ENCODE measurements at regions not wholly inside any gene's neighbourhood (a gene's known extent, or its start where the extent isn't known, plus 50 kb on each side); places are given as distances from the start of the nearest gene placed in this dataset.

DNA sequence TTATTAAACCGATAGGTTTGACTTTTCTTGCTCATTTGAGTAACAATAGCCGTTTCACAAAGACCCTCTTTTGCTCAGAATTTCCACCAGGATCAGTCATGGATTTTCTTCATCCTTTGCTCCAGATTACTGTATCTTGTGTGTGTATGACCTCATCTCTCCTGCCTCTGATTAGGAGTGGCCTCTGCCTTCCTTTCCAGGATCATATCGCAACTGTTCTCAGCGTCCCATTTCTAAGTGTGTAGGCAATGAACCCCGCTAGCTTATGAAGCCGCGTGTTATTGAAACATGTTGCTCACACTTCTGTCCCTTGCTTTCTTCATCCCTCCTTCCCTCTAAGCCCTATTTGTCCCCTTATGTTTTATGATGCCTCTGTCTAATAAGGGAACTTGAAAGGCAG is 169.8 kb upstream of the RPS23 start (continued):
- TF ChIP-seq, protein P1, sequence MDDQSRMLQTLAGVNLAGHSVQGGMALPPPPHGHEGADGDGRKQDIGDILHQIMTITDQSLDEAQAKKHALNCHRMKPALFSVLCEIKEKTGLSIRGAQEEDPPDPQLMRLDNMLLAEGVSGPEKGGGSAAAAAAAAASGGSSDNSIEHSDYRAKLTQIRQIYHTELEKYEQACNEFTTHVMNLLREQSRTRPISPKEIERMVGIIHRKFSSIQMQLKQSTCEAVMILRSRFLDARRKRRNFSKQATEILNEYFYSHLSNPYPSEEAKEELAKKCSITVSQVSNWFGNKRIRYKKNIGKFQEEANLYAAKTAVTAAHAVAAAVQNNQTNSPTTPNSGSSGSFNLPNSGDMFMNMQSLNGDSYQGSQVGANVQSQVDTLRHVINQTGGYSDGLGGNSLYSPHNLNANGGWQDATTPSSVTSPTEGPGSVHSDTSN (IDR thresholded peaks at IDR 0.05; ENCODE audit: insufficient replicate concordance, low read depth, low read length), result no peak
- TF ChIP-seq CREM (IDR thresholded peaks at IDR 0.05; ENCODE audit: low read depth), result no peak

DNA sequence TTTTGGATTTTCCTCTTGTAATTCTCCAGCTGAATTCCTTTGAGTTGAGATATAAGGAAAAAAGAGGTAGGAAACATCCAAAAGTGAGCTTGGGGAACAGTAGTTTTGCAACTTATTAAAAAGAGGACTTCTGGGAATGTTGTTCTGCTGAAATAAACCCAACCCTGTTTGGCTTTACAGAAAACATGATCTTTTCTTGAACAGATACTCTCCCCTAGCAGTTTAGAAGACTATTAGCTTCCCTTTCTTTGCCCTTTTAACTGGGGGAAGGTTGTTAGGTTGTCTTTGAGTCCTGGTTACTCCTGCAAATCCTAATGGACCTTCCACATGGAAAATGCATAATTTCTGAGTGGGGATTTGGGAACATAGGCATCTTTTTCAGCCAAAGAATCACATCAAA is 168.7 kb upstream of the RPS23 start:
- Histone ChIP-seq H3K79me2 (ENCODE audit: control insufficient read depth, insufficient read depth, low read length) (no peaks in the 10 kb centered on the region), H3K4me3 (no peak overlapping the region), H3K9me3 (replicated peaks; ENCODE audit: control insufficient read depth, insufficient read depth, low read length) (no peaks in the 10 kb centered on the region), H3K4me2 (ENCODE audit: control insufficient read depth, insufficient read depth) (no peak overlapping the region), H4K20me1 (ENCODE audit: control insufficient read depth, insufficient read depth) (no peaks in the 10 kb centered on the region), H3K27ac (ENCODE audit: control insufficient read depth, insufficient read depth) (no peak overlapping the region), H2AFZ (ENCODE audit: control insufficient read depth, low read depth, low read length) (no peak overlapping the region), H3K27me3 (replicated peaks in 1 of 2; ENCODE audit: control insufficient read depth in 2 of 2, insufficient read depth in 2 of 2, low read length in 1 of 2) (no peaks in the 10 kb centered on the region), H3K9ac (ENCODE audit: control insufficient read depth, insufficient read depth, low read length) (no peak overlapping the region), H3K4me1 (ENCODE audit: control insufficient read depth, insufficient read depth, low read length) (no peaks in the 10 kb centered on the region), H3K36me3 (ENCODE audit: control insufficient read depth in 2 of 2, insufficient read depth in 2 of 2, low read length in 1 of 2) (no peaks in the 10 kb centered on the region)
- FAIRE-seq (no peak), DNase-seq (ENCODE audit: low read depth, low spot score) (no peak), ATAC-seq (no peak)
- SMC1A ChIA-PET (ENCODE audit: uncharacterized antibody, unreplicated experiment), result no interaction called here
- intact Hi-C loops (cut with micrococcal nuclease; ENCODE audit: unreplicated experiment) (no loop called here), in situ Hi-C loops (cut with MboI) (no loop called here)
- BruUV-seq (replicated peaks), result no TSS peak
- RAD21 ChIA-PET (ENCODE audit: unreplicated experiment), result no interaction called here
- POLR2A ChIA-PET, result no interaction called here
- CTCF ChIA-PET, result no interaction called here
- TF ChIP-seq ZNF274 (IDR thresholded peaks at IDR 0.05; ENCODE audit: insufficient read depth, insufficient read length), result no peak
- TF ChIP-seq SIX5 (IDR thresholded peaks at IDR 0.05; ENCODE audit: low read depth, low read length, severe bottlenecking), result no peak
- TF ChIP-seq, protein P2, sequence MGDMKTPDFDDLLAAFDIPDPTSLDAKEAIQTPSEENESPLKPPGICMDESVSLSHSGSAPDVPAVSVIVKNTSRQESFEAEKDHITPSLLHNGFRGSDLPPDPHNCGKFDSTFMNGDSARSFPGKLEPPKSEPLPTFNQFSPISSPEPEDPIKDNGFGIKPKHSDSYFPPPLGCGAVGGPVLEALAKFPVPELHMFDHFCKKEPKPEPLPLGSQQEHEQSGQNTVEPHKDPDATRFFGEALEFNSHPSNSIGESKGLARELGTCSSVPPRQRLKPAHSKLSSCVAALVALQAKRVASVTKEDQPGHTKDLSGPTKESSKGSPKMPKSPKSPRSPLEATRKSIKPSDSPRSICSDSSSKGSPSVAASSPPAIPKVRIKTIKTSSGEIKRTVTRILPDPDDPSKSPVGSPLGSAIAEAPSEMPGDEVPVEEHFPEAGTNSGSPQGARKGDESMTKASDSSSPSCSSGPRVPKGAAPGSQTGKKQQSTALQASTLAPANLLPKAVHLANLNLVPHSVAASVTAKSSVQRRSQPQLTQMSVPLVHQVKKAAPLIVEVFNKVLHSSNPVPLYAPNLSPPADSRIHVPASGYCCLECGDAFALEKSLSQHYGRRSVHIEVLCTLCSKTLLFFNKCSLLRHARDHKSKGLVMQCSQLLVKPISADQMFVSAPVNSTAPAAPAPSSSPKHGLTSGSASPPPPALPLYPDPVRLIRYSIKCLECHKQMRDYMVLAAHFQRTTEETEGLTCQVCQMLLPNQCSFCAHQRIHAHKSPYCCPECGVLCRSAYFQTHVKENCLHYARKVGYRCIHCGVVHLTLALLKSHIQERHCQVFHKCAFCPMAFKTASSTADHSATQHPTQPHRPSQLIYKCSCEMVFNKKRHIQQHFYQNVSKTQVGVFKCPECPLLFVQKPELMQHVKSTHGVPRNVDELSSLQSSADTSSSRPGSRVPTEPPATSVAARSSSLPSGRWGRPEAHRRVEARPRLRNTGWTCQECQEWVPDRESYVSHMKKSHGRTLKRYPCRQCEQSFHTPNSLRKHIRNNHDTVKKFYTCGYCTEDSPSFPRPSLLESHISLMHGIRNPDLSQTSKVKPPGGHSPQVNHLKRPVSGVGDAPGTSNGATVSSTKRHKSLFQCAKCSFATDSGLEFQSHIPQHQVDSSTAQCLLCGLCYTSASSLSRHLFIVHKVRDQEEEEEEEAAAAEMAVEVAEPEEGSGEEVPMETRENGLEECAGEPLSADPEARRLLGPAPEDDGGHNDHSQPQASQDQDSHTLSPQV (IDR thresholded peaks at IDR 0.05), result no peak
- no peak for TF ChIP-seq SREBF1 (IDR thresholded peaks at IDR 0.05; ENCODE audit: low read length)
- TF ChIP-seq, protein P3, sequence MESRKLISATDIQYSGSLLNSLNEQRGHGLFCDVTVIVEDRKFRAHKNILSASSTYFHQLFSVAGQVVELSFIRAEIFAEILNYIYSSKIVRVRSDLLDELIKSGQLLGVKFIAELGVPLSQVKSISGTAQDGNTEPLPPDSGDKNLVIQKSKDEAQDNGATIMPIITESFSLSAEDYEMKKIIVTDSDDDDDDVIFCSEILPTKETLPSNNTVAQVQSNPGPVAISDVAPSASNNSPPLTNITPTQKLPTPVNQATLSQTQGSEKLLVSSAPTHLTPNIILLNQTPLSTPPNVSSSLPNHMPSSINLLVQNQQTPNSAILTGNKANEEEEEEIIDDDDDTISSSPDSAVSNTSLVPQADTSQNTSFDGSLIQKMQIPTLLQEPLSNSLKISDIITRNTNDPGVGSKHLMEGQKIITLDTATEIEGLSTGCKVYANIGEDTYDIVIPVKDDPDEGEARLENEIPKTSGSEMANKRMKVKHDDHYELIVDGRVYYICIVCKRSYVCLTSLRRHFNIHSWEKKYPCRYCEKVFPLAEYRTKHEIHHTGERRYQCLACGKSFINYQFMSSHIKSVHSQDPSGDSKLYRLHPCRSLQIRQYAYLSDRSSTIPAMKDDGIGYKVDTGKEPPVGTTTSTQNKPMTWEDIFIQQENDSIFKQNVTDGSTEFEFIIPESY (IDR thresholded peaks at IDR 0.05), result no peak
- TF ChIP-seq, protein P4, sequence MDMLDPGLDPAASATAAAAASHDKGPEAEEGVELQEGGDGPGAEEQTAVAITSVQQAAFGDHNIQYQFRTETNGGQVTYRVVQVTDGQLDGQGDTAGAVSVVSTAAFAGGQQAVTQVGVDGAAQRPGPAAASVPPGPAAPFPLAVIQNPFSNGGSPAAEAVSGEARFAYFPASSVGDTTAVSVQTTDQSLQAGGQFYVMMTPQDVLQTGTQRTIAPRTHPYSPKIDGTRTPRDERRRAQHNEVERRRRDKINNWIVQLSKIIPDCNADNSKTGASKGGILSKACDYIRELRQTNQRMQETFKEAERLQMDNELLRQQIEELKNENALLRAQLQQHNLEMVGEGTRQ (IDR thresholded peaks at IDR 0.05; ENCODE audit: borderline replicate concordance, low read depth, low read length), result no peak
- no peak for TF ChIP-seq STAT3 (IDR thresholded peaks at IDR 0.05; ENCODE audit: low read depth, low read length)
- no peak for TF ChIP-seq TCF7 (IDR thresholded peaks at IDR 0.05; ENCODE audit: borderline replicate concordance)
- TF ChIP-seq, protein P5, sequence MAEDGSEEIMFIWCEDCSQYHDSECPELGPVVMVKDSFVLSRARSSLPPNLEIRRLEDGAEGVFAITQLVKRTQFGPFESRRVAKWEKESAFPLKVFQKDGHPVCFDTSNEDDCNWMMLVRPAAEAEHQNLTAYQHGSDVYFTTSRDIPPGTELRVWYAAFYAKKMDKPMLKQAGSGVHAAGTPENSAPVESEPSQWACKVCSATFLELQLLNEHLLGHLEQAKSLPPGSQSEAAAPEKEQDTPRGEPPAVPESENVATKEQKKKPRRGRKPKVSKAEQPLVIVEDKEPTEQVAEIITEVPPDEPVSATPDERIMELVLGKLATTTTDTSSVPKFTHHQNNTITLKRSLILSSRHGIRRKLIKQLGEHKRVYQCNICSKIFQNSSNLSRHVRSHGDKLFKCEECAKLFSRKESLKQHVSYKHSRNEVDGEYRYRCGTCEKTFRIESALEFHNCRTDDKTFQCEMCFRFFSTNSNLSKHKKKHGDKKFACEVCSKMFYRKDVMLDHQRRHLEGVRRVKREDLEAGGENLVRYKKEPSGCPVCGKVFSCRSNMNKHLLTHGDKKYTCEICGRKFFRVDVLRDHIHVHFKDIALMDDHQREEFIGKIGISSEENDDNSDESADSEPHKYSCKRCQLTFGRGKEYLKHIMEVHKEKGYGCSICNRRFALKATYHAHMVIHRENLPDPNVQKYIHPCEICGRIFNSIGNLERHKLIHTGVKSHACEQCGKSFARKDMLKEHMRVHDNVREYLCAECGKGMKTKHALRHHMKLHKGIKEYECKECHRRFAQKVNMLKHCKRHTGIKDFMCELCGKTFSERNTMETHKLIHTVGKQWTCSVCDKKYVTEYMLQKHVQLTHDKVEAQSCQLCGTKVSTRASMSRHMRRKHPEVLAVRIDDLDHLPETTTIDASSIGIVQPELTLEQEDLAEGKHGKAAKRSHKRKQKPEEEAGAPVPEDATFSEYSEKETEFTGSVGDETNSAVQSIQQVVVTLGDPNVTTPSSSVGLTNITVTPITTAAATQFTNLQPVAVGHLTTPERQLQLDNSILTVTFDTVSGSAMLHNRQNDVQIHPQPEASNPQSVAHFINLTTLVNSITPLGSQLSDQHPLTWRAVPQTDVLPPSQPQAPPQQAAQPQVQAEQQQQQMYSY (CRISPR knock-in tag; IDR thresholded peaks at IDR 0.05), result no peak
- no peak for TF ChIP-seq CBX5 (IDR thresholded peaks at IDR 0.05; ENCODE audit: low read depth)
- no peak for TF ChIP-seq TCF12 (IDR thresholded peaks at IDR 0.05; ENCODE audit: low read depth, low read length)

Measured in GM12878 (cell line).